DMS53 (cell line): ENCODE measurements at regions not wholly inside any gene's neighbourhood (a gene's known extent, or its start where the extent isn't known, plus 50 kb on each side); places are given as distances from the start of the nearest gene placed in this dataset.
"Not testable (repeated sequence)": the region's sequence is repeated elsewhere in the genome, so short reads cannot be mapped to it uniquely, and the experiment has no call there.

Experiments
- DNase-seq: peaks from one replicate; lab custom pipeline; 2025; lab: John Stamatoyannopoulos, UW

DNA sequence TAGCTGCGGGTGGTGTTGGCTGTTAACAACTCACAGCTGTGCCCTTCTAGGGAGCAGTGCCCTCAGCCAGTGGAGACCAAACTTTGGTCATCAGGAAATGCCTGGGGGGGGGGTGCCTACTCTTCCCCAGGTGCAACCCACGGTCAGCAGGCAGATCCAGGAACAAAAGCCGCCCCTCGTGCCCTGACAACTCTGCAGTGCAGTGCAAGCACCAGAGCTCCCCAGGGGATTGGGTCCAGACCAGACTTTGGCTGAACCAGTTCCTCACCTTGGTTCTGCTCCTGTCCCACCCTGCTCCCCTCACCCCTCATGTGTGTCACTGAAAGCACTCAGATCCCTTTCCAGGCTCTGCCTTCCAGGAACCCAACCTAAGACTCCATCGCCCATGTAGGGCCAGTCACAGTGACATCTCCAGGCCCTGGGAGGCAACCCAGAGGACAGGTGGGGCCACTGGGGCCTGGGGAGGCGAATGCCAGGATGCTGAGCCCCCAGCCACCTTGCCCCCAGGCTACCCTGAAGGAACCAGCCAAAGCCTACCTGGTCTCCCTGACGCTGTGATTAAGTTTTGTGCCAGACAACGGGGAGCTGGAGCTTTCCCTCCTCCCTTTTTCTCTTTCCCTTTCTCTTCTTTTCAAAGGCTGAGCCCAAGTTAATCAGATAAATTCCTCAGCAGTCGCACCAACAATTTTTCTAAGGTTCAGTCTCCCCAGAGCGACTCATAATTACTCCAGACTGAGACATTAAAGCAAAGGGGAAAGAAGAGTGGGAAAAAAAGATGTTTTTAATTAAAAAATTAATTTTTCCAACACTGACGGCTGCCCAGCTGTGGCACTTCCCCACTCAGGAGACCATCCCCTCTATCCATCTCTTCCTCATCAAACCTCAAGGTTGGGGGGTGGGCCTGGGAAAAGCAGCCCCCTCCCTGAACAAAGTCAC is 207.5 kb upstream of the LINGO1 start:
- DNase-seq, result no peak

DNA sequence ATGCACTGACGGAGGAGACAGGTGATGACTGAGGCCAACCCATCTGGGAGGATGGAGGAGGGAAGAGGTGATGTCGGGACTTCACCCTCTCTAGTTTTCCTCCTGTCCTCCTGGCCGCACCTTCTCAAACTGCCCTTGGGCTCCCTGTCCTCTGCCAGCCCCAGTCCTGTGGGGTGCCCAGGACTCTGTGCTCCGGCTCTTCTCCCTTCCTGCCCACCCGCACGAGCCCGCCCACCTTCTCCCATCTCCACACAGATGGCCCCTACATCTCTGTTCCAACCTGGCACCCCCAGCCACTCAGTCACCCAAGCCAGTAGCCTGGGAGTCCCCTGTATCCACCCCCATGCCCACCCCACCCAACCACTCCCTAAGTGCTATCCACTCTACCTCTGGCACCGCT is 206.7 kb upstream of the LINGO1 start:
- no peak for DNase-seq

DNA sequence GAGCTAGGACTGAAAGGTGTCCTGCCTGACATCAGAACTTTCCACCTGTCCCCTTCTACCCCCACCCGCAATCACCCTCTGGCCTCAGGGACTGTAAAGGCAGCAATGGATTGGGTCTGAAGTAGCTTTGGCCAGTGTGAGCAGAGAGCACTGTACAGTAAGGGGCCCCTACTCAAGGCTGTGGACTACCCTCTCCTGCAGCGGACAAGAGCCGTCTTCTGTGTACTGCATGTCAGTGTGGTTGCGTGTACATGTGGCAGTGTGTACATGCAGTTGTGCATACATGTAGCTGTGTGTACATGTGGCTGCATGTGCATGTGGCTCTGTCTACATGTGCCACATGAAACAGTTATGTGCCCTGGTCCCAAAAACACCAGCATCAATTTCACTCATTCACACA is 205.9 kb upstream of the LINGO1 start:
- no peak for DNase-seq

DNA sequence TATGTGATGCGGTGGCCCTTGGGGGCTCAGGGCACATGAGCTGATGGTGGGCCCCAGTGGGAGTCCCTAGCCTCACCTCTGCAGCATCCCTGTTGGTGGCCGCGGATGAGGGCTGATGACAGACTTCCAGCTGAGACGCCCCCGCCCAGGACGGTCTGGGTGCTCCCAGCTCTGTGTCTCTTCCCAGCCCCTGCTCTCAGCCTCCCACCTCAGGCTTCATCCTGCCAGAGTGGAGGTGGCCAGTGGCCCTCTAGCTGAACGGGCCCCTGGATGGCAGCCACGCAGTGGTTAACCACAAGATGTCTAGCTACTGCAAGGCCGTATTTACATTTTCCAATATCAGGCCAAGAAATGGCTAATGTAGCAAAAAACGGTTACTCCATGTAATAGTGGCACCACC is 205.3 kb upstream of the LINGO1 start:
- DNase-seq, result no peak

DNA sequence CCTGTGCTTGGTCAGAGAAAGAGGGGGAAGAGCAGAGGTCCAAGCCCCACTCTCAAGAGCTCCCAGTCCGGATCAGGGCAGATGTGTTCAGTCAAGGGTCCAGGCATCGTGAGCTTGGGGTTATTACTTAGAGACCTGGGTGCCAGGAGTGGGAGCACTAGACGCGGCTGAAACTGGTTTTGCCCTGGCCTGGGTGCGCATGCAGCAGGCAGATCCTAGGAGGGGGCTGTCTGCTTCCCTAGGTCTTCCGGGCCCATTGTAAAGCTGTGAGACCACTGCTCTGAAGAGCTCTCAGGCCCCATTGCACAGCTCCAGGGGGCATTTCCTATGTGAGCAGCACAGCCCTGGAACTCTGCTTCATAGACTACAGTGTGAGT is 204.9 kb upstream of the LINGO1 start:
- no peak for DNase-seq

DNA sequence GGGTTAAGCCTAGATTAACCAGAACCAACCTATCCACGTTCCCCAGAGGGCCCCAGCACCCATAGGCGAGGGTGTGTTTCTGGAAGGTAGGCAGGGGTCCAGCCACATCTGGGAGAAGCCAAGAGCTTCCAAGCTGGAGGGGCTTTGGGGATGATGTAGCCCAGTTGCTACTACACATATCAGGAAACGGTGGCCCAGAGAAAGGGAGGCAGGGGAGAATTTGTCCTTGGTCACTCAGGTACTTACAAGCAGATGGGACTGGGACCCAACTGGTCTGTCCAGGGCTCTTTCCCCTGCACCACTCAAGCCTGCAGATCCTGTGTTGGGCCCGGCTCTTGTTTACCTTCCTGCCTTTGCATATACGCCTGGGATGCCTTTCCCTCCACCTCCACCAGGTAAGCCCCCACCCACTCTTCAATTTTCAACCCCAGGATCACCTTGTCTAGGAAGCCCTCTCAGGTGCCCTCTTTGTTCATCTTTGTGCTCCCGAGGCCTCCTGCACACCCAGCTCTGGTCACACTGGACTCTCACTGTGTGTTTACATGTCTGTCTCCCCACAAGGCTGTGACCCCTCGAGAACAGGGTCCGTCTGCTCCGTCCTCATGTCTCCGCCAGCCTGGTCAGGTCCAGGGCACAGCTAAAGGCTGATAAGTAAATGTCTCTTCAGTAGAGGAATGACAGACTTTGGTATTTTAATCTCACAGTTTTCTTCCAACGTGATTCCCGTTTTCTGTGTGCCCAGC is 204.4 kb upstream of the LINGO1 start:
- no peak for DNase-seq

DNA sequence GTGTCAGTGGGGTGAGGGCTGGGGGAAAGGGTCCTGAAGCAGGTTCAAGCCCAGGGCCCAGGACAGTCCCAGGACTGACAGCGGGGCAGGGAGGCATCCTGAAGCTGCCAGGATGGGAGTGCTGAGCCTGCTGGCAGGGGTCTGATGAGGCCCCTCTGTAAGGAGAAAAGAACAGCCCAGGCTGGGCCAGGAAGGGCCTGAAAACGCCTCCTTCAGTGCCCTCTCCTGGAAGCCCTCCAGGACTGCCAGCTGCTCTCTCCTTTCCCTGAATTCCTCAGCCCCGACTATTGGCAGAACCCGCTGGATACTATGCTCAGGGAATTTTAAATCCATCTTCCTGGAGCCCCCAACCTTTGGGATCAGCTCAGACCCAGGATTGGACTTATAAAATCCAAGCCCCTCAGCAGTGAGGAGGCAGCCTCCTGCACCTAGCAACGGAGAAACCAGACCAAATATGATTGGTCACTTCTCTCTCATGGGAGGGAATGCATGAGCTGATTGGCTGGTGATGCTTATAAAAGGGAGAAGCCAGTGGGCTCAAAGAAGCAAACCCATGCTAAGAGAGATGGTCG is 203.5 kb upstream of the LINGO1 start:
- DNase-seq, result no peak

DNA sequence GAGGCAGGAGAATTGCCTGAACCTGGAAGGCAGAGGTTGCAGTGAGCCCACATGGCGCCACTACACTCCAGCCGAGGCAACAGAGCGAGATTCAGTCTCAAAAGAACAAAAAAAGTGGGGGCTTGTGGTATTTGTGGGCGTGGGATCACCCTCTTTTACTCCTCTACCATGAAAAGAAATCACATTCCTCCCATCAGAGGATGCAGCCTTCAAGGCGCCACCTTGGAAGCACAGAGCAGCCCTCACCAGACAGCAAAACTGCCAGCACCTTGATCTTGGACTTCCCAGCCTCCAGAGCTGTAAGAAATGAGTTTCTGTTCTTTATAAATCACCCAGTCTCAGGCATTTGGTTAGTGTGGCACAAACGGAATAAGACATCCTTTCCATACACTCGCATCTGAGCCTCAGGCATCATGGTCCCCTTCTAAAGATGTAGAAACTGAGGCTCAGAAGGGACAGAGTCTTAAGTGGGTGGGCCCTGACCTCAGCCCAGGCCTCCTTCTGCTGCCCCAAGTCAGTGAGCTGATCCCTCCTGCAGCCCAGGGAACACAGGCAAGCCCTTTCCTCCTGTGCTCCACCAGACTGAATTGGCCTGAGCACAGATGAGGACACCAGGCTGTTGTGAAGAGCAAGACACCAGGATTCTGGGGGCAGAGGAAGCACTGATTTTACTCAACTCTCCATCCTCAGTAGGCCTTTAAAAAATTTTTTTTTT is 201.7 kb upstream of the LINGO1 start:
- DNase-seq, result no peak

DNA sequence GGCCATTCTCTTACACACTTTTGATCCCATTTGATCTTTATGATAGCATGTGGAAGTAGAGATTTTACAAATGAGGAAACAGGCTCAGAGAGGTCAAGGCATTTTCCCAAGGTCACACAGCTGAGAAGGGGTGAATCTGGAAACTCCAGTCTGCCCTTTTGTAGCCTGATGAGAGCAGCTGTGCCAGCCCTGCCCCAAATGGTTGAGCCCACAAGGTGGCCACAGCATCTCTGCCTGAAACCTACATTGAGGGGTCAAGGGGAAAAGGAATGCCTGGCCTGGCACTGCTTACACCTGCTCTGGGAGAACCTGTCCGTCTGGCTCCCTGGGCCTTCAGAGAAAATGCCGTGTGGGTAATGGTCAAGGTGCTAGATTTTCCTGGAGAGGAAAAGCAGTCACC is 200.2 kb upstream of the LINGO1 start:
- DNase-seq, result no peak

DNA sequence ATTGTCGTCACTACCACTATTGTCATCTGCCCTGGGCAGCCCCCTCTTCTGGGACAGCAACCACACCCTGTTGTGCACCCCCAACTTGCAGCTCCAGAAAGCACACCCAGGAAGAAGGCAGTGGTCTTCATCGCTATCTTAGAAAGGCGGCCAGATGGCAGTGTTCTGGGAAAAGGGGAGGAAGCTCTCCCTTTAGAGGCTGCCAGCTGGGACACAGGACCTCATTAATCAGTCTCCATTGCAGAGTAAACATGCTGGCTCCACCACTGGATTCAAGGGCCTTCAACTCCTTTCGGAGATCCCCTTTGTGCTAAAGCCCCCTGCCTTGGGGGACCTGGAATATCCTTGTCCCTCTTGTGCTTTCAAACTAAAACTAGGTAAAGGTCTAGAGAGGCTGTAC is 199.3 kb upstream of the LINGO1 start:
- DNase-seq, result no peak

DNA sequence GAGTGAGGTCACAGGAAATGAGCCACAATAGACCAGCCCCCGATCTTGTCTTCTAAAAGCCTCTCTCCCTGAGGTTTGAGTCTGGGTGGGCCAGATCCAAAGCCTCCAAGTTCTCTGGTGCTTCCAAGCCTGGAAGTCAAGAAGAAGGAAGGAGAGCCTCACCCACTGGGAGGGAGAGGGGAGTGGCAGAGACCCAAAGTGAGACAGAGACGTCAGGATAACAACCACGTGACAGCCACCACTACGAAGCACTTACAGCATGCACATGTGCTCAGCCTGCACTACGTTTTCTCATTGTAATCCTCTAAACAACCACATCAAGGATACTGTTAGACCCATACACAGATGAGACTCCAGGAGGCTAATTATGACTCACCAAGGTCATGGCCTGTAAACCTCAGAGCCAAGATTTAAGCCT is 197.3 kb upstream of the LINGO1 start:
- DNase-seq, result no peak

DNA sequence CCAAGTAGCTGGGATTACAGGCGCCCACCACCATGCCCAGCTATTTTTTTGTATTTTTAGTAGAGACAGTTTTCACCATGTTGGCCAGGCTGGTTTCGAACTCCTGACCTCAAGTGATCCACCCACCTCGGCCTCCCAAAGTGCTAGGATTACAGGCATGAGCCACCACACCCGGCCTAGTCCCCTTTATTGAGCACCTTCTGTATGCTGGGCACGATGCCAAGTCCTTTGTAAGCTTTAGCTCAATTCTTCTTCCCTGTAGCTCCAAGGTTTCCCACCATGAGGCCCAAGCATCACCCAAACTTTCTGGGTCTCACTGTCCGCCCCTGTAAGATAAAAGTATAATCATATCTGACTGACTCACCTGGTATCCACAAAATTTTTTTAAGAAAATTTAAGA is 196.6 kb upstream of the LINGO1 start:
- DNase-seq, result not testable (repeated sequence)

DNA sequence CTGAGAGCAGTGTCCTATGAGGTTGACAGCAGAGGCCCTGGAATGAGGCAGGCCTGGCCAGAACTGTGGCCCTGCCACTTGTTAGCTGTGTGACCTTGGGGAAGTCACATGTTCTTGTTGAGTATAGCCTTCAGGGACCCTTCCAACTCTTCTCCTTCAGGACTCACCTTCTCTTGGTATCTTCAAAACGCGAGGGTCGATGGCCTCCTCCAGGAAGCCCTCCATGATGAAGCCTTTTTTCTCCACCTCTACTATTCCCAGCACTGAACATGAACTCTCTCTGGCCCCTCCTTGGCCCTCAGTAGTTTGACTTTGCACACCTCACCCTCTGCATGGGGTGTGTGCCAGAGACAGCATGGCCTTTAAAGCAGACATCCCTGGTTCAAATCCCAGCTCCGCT is 195.1 kb upstream of the LINGO1 start:
- DNase-seq, result no peak

DNA sequence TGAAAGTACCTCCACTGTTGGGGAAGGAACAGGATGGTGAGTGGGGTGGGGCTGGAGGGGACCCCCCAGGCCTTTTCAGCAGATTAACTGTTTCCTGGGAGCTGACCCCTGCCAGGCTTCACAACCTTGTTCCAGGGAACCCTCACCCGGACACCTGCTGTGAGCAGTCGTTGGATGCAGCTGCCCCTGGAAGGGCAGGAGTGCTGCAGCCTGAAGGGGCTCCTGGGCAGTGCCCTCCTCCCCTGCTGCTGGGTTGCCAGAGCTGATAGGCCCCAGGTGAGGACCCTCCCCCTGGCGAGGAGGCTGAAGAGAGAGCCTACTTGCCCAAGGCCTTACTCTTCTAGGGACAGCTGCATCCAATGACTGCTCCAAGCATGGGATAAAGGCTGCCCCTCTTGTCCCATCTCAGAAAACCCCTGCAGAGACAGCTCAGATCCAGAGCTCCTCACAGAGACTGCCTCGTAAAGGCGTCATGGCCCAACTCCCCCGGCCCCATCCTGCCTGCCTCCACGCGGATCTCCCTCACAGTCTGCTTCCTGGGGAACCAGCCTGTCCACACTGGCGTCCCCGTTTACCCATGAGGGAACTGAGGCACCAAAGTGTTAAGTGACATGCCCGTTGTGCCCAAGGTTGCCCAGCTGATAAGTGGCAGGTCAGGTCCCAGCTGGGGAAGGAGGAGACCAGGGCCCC is 193.4 kb upstream of the LINGO1 start:
- no peak for DNase-seq

DNA sequence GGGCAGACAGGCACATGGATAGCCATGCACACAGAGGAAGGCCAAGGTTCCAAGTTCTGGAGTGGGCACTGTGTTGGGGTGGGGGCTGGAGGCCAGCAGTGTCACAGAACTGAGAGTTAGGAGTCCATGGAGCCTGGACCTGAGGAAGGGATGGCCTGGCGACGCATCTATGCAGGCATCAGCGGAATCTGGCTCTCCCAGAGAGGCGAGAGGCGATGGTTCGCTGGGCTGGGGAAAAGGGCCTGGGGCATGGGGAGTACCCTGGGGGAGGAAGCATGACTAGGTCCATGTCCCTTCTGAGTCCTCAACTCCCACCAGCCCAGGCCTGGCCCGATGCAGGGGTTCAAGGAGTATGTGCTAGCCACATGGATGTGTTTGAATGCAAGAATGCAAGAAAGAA is 192.8 kb upstream of the LINGO1 start:
- no peak for DNase-seq

DNA sequence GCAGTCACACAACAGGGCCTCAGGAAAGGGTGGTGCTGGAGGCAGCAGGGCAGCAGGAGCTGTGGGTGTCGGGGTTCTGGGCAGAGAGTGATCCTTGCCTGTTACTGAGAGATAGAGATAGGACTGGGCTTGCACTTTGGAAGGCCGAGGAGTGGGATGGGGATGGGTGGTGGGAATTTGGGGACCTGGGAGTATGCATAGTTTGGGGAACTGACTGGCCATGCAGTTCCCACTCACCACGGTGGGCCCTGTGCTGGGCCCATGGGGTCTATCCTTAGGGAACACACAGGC is 192.5 kb upstream of the LINGO1 start:
- DNase-seq, result no peak

DNA sequence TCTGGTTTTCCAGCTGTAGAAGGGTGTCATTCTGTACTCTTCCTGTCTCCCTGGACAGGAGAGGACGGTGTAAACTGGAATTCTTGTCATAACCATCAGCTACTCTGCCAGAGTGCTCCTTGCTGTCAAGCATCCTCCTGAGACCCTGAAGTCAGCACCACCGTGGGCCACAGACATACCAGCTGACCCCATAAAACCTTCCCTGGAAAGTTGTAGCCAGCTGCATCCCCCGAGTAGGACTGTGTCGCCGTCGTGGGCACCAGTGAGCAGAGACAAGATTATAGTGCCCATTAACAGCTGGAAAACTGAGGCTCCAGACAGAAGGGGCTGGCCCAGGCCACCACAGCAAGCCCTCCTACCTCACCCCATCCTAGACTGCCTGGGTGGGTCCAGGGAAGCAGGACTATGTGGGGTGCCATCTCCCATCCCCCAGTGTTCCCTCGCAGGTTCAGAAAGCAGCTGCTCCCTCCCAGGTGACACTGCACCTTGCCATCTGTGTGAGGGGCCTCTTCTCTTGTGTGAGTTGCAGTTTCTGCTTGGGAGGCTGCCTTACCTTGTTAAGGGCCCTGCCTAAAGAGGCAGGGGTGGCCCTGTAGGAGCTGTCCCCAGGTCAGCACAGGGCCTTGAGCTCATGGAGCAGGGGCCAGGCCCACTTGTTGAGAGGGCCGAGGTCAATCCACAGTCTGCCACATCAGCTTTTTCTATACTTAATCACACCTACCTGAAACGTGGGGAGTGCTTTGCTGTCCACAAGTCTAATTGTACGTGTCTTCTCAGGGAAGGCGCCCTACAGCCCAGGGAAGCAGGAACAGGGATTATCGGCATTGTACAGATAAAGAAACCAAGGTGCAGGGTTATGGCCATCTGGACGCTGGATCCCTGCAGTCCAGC is 191.9 kb upstream of the LINGO1 start:
- no peak for DNase-seq

DNA sequence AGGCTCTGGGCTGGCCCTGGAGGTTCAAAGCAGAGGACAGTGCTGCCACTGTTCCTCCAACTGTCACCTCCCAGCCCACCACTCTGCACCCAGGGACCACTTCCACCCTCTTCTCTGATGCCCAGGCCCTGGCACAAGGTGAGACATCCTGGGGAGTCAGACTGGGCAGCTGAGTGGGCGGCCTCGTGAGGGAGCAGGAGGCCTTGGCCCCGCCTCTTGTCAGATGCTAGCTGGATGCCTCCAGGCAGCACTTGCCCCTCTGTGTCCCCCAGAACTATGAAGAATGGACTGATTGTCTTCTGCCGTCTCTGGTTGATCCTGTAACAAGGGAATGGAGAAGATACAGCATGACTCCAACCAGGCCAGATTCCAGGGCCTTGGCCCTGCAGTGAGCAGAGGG is 191.0 kb upstream of the LINGO1 start:
- DNase-seq, result no peak

DNA sequence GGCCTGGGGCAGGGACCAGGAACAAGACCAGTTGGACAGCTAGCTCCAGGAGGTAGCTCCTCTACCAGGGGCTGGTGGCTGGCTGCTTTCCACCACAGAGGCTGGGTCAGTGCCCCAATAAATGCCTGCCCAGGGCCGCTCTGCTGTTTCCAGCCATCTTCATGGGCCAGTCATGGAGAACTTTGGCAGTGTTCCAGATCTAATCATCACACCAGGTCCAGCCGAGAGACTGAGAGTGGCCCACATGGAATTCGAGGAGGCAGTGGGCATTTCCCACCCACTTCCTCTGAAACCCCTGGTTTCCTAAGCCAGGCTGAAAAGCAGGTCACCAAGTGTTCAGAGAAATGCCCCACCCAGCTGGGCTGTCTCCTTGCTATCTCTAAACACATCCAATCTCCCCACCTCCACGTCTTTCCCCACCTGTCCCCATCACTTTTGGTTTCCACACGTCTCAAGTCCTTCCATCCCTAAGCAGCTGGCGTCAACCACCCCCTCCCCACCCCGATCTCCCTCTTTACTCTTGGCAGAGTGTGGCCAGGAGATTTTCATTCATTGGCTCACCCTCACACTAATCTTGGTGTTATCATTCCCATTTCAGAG is 190.0 kb upstream of the LINGO1 start:
- no peak for DNase-seq

DNA sequence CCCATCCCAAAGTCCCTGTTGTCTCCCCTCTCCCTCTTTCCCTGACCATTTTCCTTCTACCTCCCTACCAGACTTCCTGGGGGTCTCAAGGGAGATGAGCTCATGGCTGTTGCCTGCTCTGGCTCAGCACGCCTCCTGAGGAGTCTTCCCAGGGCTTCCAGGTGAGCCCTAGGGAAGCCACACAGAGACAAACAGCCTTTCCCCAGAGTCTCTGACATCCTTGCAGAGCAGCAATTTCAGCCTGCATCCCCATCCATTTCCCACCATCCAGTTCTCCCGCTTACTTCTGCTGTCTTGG is 189.2 kb upstream of the LINGO1 start:
- no peak for DNase-seq
